Lung (tissue), 11 donors: ENCODE measurements at regions not wholly inside any gene's neighbourhood (a gene's known extent, or its start where the extent isn't known, plus 50 kb on each side); places are given as distances from the start of the nearest gene placed in this dataset.
A peak's percentile ranks its signal among the peaks of the same experiment; 100 is the strongest.

ENCODE experiments used
- ATAC-seq: fragments of 200-7000 bp; cut with Tn5 transposase; one replicate; pipeline ENCODE4 v1.9.1; 2020; ENCODE audit warnings: moderate number of reproducible peaks; ENCODE audit not compliant: insufficient read depth, low FRiP score
- DNase-seq, 3 donors: peaks; one replicate each; pipeline ENCODE4 v3.0.0-alpha.2; 2013 to 2017
- H3K27ac ChIP-seq, 2 donors: one replicate each; pipeline ENCODE4 v1.5.1; 2013; ENCODE audit warnings: mild to moderate bottlenecking in 2 of 2, moderate library complexity in 2 of 2, control low read depth in 1 of 2, inconsistent platforms in 1 of 2, low read depth in 1 of 2, low read length in 1 of 2
- H3K27me3 ChIP-seq, 3 donors: one replicate each; pipeline ENCODE4 v1.5.1; 2013; ENCODE audit warnings: low read length in 2 of 3; ENCODE audit not compliant: control insufficient read depth in 3 of 3, insufficient read depth in 3 of 3
- H3K36me3 ChIP-seq, 4 donors: one replicate each; pipeline ENCODE4 v1.5.1; 2013; ENCODE audit warnings: low read length in 4 of 4, mild to moderate bottlenecking in 1 of 4, moderate library complexity in 1 of 4; ENCODE audit not compliant: control insufficient read depth in 4 of 4, insufficient read depth in 4 of 4
- H3K4me1 ChIP-seq, 5 donors: one replicate each; pipeline ENCODE4 v1.5.1; 2013; ENCODE audit warnings: low read length in 5 of 5, mild to moderate bottlenecking in 2 of 5, moderate library complexity in 1 of 5; ENCODE audit not compliant: control insufficient read depth in 5 of 5, insufficient read depth in 5 of 5
- H3K4me3 ChIP-seq: one replicate; pipeline ENCODE4 v1.5.1; 2013; ENCODE audit warnings: mild to moderate bottlenecking, control low read depth, moderate library complexity
- H3K9ac ChIP-seq, 2 donors: one replicate each; pipeline ENCODE4 v1.5.1; 2013; ENCODE audit warnings: low read length in 2 of 2, control low read depth in 1 of 2; ENCODE audit not compliant: insufficient read depth in 1 of 2
- H3K9me3 ChIP-seq, 4 donors: one replicate each; pipeline ENCODE4 v1.5.1; 2013; ENCODE audit warnings: low read length in 3 of 4, mild to moderate bottlenecking in 1 of 4, moderate library complexity in 1 of 4; ENCODE audit not compliant: control insufficient read depth in 4 of 4, insufficient read depth in 3 of 4
- WGBS, 2 donors: extraction: QIAGEN DNeasy Blood & Tissue Kit; methylation state at CpG; one replicate each; pipeline ENCODE4 v1.1.7; 2013; 5-methylcytosine and 5-hydroxymethylcytosine counted together
- TF ChIP-seq, protein P1 (sequence below): IDR thresholded peaks from 2 replicates; pipeline ENCODE4 v1.5.1; 2012; ENCODE audit warnings: mild to moderate bottlenecking; ENCODE audit errors: control extremely low read depth, extremely low read depth
- donor health status: control.
- donor health status: control.
- donor health status: Bipolar disorder and iron deficiency.
- donor health status: healthy.
- donor health status: DM: yes; HTN: yes; CAD: no.

DNA sequence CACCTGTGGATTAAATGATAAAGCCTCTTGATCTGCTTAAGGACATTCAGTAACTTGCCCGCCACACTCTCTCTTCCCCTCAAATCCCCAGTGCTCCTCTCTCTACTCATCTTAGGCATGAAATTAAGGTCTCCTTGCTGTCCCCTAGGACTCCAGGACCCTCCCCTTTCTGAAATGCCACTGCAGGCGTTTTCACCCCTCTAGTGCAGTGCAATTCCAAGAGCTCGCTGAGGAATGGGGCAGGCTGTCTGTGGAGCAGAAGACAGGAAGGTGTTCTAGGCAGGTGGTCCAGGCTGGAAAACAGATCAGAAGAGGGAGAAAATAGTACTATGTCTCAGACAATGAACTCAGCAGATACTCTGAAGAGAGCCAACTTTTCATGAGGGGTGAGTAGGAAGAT is 55.8 kb upstream of the ARHGAP42 start:
- Histone ChIP-seq H3K9ac (no peak overlapping the region), H3K4me1 (peaks cover 2 to 22% (median 11%) of the 10 kb centered on the region in 5 donors), H3K4me3 (no peak overlapping the region), H3K27ac (peak overlapping the region in 1 of 2 donors; percentile 1), H3K36me3 (no peaks in the 10 kb centered on the region), H3K27me3 (no peaks in the 10 kb centered on the region), H3K9me3 (no peaks in the 10 kb centered on the region)
- ATAC-seq: no peak
- no peak for DNase-seq
- 64 to 78% methylated on average over 3 of the region's 3 CpGs for WGBS, 2 donors
- TF ChIP-seq, protein P1, sequence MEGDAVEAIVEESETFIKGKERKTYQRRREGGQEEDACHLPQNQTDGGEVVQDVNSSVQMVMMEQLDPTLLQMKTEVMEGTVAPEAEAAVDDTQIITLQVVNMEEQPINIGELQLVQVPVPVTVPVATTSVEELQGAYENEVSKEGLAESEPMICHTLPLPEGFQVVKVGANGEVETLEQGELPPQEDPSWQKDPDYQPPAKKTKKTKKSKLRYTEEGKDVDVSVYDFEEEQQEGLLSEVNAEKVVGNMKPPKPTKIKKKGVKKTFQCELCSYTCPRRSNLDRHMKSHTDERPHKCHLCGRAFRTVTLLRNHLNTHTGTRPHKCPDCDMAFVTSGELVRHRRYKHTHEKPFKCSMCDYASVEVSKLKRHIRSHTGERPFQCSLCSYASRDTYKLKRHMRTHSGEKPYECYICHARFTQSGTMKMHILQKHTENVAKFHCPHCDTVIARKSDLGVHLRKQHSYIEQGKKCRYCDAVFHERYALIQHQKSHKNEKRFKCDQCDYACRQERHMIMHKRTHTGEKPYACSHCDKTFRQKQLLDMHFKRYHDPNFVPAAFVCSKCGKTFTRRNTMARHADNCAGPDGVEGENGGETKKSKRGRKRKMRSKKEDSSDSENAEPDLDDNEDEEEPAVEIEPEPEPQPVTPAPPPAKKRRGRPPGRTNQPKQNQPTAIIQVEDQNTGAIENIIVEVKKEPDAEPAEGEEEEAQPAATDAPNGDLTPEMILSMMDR: no peak

DNA sequence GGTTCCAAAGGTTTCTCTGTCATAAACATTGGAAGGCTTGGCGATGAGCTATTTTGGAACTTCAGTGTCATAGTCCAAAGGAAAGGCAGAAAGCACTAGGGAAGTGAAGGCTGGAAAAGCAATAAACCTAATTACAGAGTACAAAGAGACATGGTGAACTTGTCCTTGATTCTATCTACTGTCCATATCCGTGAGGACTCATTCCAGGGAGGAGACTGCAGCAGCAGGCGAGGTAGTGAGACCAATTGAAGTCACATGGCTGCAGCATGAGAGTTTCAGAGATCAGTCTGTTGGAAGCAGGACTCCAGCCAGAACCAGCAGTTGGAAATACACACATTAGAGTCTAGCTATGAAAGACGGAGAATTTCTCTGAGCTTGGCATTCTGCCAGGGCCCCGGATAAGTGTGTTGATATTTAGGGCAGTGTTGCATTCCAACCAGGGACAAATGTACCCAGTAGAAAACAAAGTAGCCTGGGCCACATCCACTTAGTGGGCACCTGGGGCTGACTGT is 54.1 kb upstream of the ARHGAP42 start:
- peak; percentile 91 to 94 (median 94) for DNase-seq
- Histone ChIP-seq H3K36me3 (no peaks in the 10 kb centered on the region), H3K4me1 (peaks cover 2 to 32% (median 11%) of the 10 kb centered on the region in 5 donors), H3K27me3 (no peaks in the 10 kb centered on the region), H3K9ac (peak overlapping the region in 1 of 2 donors; percentile 1), H3K27ac (peak overlapping the region; percentile 28 to 49), H3K9me3 (no peaks in the 10 kb centered on the region), H3K4me3 (no peak overlapping the region)
- 35 to 38% methylated on average over 5 of the region's 5 CpGs for WGBS, 2 donors
- TF ChIP-seq, protein P1: no peak
- ATAC-seq: peak; percentile 78

DNA sequence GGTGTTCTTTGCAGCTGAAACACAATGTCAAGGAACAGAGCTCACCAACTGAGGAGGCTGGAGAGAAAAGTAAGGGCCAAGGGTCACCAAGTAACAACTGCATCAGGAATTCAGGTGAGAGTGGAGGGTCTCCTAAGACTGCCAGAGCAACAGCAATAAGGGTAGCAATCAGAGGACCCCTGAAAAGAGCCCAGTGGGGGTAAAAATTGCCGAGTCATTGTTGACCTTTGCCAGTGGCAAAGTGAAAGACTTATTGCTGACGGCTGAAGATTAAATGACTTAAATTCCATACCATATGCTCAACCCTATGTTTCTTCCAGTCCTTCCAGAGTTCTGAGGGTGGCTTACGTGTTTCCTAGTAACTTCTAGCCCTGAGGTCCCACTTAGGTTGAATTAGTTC is 51.9 kb upstream of the ARHGAP42 start:
- Histone ChIP-seq H3K9ac (no peak overlapping the region), H3K27ac (no peak overlapping the region), H3K36me3 (no peaks in the 10 kb centered on the region), H3K4me1 (peaks cover 3 to 53% (median 13%) of the 10 kb centered on the region in 5 donors), H3K9me3 (no peaks in the 10 kb centered on the region), H3K4me3 (no peak overlapping the region), H3K27me3 (no peaks in the 10 kb centered on the region)
- DNase-seq (no peak), ATAC-seq (no peak)
- WGBS, 2 donors: 67 to 82% methylated on average over 3 of the region's 3 CpGs
- TF ChIP-seq, protein P1: no peak

DNA sequence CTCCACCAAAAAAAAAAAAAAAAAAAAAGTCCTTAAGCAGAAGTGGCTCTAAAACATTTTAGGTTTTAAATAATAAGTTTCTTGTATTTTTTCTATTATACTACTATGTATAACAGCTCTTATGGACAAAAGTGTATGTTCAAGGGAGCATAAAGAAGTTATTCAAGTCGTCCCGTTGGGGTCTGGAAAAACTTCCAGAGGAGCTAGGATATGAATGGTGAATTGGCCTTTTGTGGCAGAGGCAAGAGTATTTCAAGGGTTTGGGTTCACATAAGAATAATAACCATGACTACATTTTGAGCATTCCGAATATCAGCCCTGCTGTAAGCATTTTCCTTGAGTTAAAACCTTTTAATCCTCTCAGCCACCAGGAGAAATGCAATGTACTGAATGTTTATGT is 50.6 kb upstream of the ARHGAP42 start:
- H3K4me3 ChIP-seq: no peak overlapping the region
- no peaks in the 10 kb centered on the region for H3K27me3 ChIP-seq
- no peak overlapping the region for H3K9ac ChIP-seq
- H3K9me3 ChIP-seq: no peaks in the 10 kb centered on the region
- ATAC-seq (no peak), DNase-seq (no peak)
- H3K4me1 ChIP-seq: peaks cover 0 to 63% (median 8%) of the 10 kb centered on the region in 5 donors
- 84 to 89% methylated on average over 3 of the region's 3 CpGs for WGBS, 2 donors
- no peaks in the 10 kb centered on the region for H3K36me3 ChIP-seq
- TF ChIP-seq, protein P1: no peak
- H3K27ac ChIP-seq: no peak overlapping the region
